ENCODE measurements at regions not wholly inside any gene's neighbourhood (a gene's known extent, or its start where the extent isn't known, plus 50 kb on each side); places are given as distances from the start of the nearest gene placed in this dataset.

- Histone ChIP-seq H3K4me1 (ENCODE audit: control insufficient read depth, extremely low read depth, insufficient read depth, low read length) (no peaks in the 10 kb centered on the region), H4K20me1 (ENCODE audit: control insufficient read depth, extremely low read depth, insufficient read depth, low read length) (no peaks in the 10 kb centered on the region), H3K36me3 (ENCODE audit: control insufficient read depth in 2 of 2, extremely low read depth in 1 of 2, insufficient read depth in 2 of 2, low read length in 2 of 2) (no peaks in the 10 kb centered on the region), H3K9me1 (ENCODE audit: control insufficient read depth, extremely low read depth, insufficient read depth, low read length) (no peaks in the 10 kb centered on the region), H3K9ac (ENCODE audit: control insufficient read depth, extremely low read depth, insufficient read depth, low read length) (no peak overlapping the region), H3K4me3 (ENCODE audit: control insufficient read depth in 2 of 3, extremely low read depth in 1 of 3, insufficient read depth in 2 of 3, low read depth in 1 of 3, low read length in 3 of 3) (no peak overlapping the region), H3K9me3 (ENCODE audit: control insufficient read depth, low read depth, low read length) (no peaks in the 10 kb centered on the region), H3K79me2 (ENCODE audit: control insufficient read depth, insufficient read depth, low read length) (no peaks in the 10 kb centered on the region), H3K27me3 (ENCODE audit: control insufficient read depth, extremely low read depth, insufficient read depth, low read length) (no peaks in the 10 kb centered on the region), H2AFZ (ENCODE audit: control insufficient read depth, low read length) (no peak overlapping the region), H3K4me2 (ENCODE audit: control insufficient read depth, extremely low read depth, insufficient read depth, low read depth, low read length) (no peak overlapping the region), H3K27ac (ENCODE audit: control insufficient read depth, insufficient read depth, low read length) (no peak overlapping the region)
- no peak for DNase-seq (ENCODE audit: low read depth, low spot score)
- FAIRE-seq = no peak
- TF ChIP-seq CTCF (optimal IDR thresholded peaks at IDR 0.05 in 1 of 3, IDR thresholded peaks at IDR 0.05 in 1 of 3, conservative IDR thresholded peaks at IDR 0.05 in 1 of 3; ENCODE audit: extremely low read depth in 1 of 3, insufficient read depth in 2 of 3, low read length in 3 of 3) (no peak), EZH2 (IDR thresholded peaks at IDR 0.05; ENCODE audit: low read length) (no peak)
- dilution Hi-C loops (cut with MboI; ENCODE audit: extremely low pct_ligation_motif_present, low sequenced_read_pairs) = no loop called here
Measured at GRCh38 chr3:34386309-34386708, 587.9 kb downstream of the PDCD6IP start.

DNA sequence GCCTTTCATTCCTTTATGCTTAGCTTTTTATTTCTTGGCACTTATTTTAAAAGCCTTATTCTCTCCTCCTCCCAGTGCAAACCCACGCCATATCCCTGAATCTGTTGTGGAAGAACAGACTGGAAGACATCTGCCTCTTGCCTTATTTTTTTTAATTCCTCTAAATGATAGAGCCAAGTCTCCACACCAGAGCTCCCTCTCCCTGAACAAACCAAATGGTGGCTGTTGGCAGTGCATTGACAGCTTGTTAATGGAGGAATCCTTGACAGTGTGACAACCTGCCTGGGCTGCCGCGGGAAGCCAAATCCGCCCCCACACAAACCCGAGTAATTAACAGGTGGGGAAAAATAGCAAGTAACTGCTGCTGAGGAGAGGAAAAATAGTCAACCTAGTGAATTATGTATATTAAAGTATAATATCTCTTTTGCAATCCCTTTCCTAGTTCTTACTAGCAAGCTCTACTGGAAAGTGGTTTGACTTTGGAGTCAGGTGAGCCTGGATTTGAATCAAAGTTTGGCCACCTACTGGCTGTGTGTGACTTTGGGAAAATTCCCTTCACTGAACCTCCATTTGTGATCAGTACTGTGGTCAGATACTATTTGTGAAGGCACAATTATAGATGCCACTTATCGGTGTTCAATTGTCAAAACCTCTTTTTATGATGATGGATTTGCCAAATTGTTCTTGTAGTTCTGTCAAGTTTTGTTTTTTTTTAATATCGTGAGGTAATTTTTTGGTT is 589.6 kb downstream of the PDCD6IP start:
- dilution Hi-C loops (cut with MboI; ENCODE audit: extremely low pct_ligation_motif_present, low sequenced_read_pairs) = no loop called here
- no peak overlapping the region for H2AFZ ChIP-seq (ENCODE audit: control insufficient read depth, low read length)
- DNase-seq (ENCODE audit: low read depth, low spot score) (no peak), FAIRE-seq (no peak)
- no peak overlapping the region for H3K9ac ChIP-seq (ENCODE audit: control insufficient read depth, extremely low read depth, insufficient read depth, low read length)
- H3K9me1 ChIP-seq (ENCODE audit: control insufficient read depth, extremely low read depth, insufficient read depth, low read length) = no peaks in the 10 kb centered on the region
- no peaks in the 10 kb centered on the region for H3K27me3 ChIP-seq (ENCODE audit: control insufficient read depth, extremely low read depth, insufficient read depth, low read length)
- no peaks in the 10 kb centered on the region for H3K9me3 ChIP-seq (ENCODE audit: control insufficient read depth, low read depth, low read length)
- H3K4me2 ChIP-seq (ENCODE audit: control insufficient read depth, extremely low read depth, insufficient read depth, low read depth, low read length) = no peak overlapping the region
- H3K79me2 ChIP-seq (ENCODE audit: control insufficient read depth, insufficient read depth, low read length) = no peaks in the 10 kb centered on the region
- H3K4me1 ChIP-seq (ENCODE audit: control insufficient read depth, extremely low read depth, insufficient read depth, low read length) = no peaks in the 10 kb centered on the region
- no peaks in the 10 kb centered on the region for H4K20me1 ChIP-seq (ENCODE audit: control insufficient read depth, extremely low read depth, insufficient read depth, low read length)
- H3K36me3 ChIP-seq (ENCODE audit: control insufficient read depth in 2 of 2, extremely low read depth in 1 of 2, insufficient read depth in 2 of 2, low read length in 2 of 2) = no peaks in the 10 kb centered on the region
- H3K4me3 ChIP-seq (ENCODE audit: control insufficient read depth in 2 of 3, extremely low read depth in 1 of 3, insufficient read depth in 2 of 3, low read depth in 1 of 3, low read length in 3 of 3) = no peak overlapping the region
- TF ChIP-seq EZH2 (IDR thresholded peaks at IDR 0.05; ENCODE audit: low read length) = no peak
- peak in 1 of 3 experiments; percentile 17 for TF ChIP-seq CTCF (optimal IDR thresholded peaks at IDR 0.05 in 1 of 3, IDR thresholded peaks at IDR 0.05 in 1 of 3, conservative IDR thresholded peaks at IDR 0.05 in 1 of 3; ENCODE audit: extremely low read depth in 1 of 3, insufficient read depth in 2 of 3, low read length in 3 of 3)
- no peak overlapping the region for H3K27ac ChIP-seq (ENCODE audit: control insufficient read depth, insufficient read depth, low read length)

Measured in keratinocyte (primary cell).